HG02943 (cell line): ENCODE measurements at regions not wholly inside any gene's neighbourhood (a gene's known extent, or its start where the extent isn't known, plus 50 kb on each side); places are given as distances from the start of the nearest gene placed in this dataset.
A peak's percentile ranks its signal among the peaks of the same experiment; 100 is the strongest.
"Not testable (repeated sequence)": the region's sequence is repeated elsewhere in the genome, so short reads cannot be mapped to it uniquely, and the experiment has no call there.

Experiments used
- ATAC-seq: cut with Tn5 transposase; IDR thresholded peaks from one replicate; pipeline ENCODE4 v1.9.1; 2021; ENCODE audit warnings: mild to moderate bottlenecking, low read depth, moderate library complexity; ENCODE audit not compliant: unreplicated experiment

DNA sequence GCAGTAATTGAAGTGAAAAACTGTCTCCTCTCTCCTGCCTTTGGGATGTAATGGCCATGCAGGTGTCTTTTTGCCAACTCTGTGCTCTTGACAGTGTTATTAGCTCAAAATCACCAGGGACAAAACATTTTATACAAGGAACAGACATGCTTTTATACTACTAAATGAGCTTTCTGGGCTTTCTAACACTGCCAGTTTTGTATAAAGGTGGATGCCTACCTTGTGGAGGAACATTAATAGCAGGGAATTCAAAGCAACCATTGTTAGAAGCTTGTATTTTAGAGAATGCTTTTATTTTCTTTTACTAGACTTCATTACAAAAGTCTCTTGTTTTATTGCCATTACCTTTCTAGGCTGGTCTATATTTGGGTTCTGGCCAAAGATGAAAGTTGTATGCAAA is 54.7 kb upstream of the ARSJ start:
- no peak for ATAC-seq

DNA sequence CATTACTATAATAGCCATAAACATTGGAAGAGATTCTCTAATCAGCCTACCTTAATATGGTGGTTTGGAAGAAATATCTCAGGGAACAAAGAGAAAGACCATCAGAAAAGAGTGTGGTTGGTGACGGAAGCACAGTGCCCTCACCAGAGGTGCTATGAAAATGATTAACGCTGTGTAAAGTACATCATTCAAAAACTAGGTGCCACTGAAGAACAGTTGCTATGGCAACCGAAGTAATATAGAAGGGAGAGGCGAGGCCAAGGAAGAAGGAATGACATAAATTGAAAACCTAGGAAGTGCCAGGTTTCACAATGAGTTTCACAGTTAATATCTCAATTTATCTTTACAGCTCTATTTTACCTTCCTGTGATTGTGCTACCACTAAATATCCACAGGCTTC is 57.0 kb upstream of the ARSJ start:
- ATAC-seq, result no peak

DNA sequence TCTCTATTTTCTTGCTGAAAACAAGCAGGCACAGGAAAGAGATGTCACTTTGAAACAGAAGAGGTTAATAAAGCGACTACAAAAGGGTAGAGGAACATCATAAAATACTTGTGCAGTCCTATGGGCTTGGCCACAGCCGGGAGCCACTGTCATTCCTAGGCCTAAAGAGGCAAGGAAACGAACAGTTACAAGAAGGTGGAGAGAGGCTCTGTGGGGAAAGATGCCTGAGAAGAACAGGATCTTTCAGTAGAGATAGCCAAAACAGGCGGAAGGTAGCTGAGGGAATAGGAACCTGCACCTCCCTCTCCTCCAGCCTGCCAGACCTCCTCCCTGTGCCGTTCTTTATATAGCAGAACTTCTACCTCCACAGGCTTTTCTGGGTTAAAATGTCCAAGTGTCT is 57.4 kb upstream of the ARSJ start:
- ATAC-seq, result no peak

DNA sequence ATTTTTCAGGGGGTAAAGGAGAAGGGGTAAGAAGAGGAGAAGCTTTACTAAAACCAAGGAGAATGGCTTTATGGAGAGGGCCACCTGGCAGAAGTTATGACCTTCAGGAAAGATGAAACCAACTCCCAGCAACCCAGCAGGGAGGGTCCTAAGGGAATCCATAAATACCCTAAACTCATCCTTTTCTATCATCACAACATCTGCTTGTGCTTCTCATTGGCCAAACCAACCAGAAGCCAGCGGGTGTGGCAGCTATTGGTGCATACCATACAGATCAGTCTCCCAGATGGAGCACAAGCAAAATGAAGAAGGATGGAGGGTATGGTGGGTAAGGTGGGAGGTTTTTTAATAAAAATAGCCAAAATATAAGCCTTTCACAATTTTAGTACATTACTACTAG is 58.5 kb upstream of the ARSJ start:
- no peak for ATAC-seq

DNA sequence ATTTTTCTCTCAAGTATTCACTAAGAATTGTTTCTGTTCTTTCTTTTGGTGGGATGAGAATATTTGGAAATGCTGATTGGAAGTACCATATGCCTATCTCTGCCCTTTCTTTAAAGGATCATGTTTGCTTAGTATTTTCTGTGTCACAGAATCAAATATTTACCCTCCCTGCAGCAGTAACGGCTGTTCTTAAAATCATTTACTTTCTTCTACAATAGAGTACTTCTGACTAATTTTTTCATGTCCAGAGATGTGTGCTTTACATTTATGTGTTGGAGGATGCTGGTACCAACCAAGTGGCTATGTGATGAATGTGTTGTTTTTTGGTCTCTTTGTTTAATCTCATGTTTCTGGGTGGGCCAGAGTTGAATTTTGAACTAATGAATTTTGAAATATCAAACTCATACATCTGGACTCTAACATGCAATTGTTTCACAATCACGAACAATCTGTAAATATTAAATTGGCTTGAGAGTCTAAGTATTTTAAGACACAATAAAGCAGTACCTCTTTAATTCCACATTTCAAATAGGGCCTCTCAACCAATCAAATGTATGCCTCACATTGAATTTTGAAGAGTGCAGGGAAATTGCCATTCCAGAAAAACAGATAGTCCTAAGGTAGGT is 59.4 kb upstream of the ARSJ start:
- ATAC-seq, result no peak

DNA sequence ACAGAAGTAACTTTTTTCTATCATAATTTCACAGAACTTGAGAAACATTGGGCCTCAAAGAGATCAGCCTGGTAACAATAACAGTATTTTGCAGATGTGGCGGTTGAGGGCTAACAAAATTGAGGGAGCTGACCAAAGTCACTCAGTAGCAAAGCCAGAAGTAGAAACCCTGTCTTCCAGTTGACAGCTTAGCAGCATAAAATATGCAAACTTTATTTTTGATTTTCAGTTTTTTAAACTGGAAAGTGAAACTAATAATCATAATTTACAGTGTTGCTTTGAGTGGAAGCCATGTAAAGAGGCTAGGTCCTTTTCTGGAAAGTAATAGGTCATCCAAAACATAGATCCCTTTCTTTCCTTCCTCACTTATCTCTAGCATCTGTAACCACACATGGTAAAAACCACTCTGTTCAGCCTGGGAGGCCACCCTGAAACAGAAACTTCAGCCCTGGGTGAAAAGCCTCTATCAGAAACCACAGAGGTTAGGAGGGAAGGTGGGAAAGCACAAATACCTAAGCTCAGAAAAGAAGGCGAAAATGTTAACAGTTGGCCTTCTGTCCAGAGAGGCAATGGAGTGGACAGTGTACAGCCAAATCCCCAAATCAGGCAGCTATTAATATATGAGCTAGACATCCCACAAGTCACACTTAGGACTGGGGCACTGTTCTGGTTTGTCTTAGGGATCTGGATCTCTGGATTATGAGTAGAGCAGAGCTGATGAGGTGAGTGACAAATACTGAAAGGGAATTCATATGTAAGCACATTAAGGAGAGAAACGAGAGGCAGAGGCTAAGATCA is 61.1 kb upstream of the ARSJ start:
- peak; percentile 93 for ATAC-seq

DNA sequence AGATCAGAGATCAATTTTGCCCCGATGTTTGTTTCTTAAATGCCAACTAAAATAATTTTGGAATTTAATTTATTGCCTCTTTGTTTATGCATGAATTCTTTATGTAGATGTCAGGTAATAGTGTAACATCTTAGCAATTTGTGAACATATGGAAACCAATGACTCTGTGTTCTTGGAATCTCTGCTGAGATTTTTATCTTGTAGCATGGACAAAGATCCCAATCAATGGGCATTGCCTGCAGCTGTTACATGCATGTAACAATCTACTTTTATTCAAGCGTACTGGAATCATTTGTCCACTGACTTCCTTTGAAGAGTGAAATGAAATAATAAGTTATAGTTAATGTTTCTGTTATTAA is 61.6 kb upstream of the ARSJ start:
- ATAC-seq, result no peak

DNA sequence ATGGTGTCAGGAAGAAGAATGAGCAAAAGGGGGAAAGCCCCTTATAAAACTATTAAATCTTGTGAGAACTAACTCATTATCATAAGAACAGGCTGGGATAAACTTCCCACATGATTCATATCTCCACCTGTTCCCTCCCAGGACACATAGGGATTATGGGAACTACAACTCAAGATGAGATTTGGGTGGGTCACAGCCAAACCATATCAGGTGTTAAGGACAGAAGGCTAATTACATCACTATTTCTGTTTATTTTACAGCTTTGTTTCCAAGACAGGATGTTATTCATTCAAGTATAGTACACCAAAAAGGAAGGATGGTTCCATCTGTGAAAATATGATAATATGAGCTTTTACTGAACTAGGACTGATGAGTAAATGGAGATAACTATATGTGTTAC is 63.7 kb upstream of the ARSJ start:
- no peak for ATAC-seq

DNA sequence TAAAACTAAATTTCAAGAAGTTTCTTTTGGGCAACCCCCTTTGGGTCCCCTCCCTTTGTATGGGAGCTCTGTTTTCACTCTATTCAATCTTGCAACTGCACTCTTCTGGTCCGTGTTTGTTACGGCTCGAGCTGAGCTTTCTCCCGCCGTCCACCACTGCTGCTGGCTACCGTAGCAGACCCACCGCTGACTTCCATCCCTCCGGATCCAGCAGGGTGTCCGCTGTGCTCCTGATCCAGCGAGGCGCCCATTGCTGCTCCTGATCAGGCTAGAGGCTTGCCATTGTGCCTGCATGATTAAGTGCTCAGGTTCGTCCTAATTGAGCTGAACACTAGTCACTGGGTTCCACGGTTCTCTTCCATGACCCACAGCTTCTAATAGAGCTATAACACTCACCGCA is 64.9 kb upstream of the ARSJ start:
- not testable (repeated sequence) for ATAC-seq

DNA sequence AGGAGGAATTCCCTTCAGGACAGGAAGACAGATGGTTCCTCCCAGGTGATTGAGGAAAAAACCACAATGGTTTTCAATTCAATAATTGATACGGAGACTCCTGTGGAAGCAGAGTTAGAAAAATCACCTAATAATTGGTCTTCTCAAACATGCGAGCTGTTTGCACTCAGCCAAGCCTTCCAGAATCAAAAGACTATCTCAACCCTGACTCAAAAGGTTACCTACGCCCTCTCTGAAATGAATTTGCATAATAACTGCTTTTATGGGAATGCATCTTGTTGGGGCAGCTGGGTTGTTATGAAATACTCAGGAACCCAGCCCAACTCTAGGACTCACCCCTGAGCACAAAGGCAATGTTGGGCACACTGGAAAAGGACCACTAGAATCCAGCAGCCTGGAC is 66.9 kb upstream of the ARSJ start:
- ATAC-seq, result no peak

DNA sequence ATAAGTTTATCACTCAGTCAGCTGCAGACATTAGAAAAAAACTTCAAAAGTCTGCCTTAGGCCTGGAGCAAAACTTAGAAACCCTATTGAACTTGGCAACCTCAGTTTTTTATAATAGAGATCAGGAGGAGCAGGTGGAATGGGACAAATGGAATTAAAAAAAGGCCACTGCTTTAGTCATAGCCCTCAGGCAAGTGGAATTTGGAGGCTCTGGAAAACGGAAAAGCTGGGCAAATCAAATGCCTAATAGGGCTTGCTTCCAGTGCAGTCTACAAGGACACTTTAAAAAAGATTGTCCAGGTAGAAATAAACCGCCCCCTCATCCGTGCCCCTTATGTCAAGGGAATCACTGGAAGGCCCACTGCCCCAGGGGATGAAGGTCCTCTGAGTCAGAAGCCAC is 68.7 kb upstream of the ARSJ start:
- ATAC-seq, result not testable (repeated sequence)

DNA sequence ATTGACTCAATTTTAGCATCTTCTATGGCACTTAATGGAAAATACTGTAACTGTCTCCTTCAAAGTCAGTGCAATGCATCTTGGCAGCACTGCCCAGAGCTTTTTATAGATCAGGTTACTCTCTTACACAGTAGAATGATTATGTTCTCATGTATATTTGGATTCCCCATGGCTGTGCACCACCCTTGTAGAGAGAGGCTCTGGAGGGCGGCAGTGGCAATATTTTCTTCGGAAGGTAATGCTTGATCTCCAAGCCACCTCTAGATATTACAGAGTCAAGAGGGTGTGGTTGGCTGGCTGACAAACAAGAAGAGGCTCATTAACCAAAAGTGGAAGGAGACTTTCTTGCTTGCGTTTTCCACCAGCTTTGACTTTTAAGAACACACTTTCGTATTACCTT is 72.8 kb upstream of the ARSJ start:
- no peak for ATAC-seq

DNA sequence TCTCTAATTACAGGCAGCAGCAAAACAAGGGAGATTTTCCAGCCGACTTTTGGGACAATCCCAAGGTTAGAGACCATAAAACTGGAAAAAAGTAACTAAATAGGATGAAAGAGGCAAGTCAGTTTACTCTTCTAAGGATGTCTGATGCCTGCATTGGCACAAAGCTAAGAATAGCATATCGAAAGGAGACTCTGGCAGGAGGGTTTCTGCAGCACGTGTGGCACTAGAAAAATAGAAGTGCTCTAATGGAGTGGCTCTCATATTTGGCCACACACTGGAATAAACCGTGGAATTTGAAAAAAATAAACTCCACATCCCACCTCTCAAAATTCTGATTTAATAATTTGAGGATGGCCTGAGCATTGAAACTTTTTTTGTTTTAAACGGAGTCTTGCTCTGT is 77.2 kb upstream of the ARSJ start:
- ATAC-seq, result no peak

DNA sequence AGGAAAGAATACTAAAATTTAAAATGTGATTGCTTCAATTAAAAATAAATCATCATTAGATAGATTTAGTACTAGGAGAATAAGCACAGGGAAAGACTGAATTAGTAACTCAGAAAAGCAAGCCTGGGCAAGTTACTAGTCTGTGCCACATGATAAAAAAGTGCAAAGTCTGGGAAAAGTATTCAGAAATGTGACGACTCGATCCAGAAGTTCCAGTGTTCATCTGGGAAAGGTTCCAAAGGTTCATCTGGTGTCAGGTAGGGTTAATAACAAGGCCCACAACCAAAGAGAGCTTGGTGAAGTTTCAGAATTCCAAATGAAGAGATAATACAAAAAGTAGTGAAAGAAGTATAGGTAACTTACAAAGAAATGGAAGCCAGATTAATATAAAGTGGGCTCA is 78.3 kb upstream of the ARSJ start:
- no peak for ATAC-seq

DNA sequence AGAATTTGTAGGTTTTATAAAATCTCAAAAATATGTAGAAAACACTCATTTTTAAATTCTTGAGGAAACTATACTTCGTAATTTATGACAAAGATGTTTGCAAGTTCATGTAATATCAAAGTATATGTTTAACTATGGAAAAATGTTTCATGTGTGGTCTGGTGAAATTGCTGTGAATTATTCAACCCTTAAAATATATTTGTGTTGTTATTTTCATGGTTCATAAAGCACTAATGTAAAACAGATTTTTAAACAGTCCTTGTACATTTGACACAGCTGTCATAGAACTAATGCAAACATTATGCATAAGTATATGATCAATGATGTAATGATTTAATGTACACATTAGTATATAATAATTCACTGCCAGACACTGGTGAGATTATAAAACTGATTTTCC is 83.1 kb upstream of the ARSJ start:
- no peak for ATAC-seq

DNA sequence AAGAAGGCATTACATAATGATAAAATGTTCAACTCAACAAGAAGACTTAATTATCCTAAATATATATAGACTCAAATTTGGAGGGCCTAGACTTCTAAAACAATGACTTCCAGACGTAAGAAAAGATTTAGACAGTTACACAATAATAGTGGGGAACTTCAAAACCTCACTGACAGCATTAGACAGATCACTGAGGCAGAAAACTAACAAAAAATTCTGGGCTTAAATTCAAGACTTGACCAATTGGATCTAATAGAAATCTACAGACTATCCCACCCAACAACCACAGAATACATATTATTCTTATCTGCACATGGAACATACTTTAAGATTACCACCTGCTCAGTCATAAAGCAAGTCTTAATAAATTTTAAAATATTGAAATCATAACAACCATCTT is 93.3 kb upstream of the ARSJ start:
- ATAC-seq, result no peak

DNA sequence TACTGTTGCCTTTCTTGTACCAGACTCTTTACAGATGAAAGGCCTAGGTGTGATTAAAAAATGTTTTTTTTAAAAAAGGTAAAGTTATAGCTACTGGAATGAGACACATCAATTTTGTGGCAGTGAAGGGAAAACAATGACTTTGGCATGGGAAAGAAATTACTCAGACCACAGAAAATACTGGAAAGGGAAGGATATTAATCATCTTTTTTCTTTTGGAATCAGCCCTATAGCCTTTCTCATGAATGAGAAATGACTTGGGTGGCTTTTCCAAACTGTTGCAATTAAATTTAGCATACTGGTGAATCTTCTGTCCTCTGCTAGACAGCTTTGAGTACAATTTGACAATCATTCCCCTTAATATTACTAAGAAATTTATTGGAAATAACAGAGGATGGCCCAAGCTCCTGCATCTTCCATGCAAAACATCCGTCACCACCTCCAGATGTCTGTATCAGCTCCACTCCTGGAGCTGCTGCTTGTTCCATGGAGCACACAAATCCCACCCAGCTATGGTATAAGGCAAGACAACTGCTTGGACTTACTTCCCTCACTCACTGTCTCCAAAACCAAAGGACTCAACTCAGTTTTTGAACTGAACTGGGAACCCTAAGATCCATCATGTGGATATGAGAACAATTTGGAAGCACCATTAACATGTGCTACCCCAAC is 97.6 kb upstream of the ARSJ start:
- no peak for ATAC-seq

DNA sequence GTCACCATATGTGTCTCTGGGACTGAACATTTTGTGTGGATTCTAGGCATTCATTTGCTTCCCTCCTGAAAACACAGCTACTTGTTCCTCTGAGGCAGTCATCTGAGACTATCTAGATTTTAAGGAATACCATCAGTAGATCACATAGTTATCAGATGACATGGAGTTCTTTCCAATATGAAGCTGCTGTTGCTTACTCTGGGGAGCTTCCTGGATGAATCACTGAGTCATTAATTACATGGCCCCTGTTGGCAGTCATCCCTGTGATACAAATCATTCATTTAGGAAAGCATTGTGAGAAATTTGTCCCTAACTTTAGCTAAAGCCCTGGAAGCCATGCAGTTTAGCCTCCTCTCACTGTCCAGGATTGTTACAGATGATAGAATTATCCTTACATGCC is 98.2 kb upstream of the ARSJ start:
- ATAC-seq, result no peak

DNA sequence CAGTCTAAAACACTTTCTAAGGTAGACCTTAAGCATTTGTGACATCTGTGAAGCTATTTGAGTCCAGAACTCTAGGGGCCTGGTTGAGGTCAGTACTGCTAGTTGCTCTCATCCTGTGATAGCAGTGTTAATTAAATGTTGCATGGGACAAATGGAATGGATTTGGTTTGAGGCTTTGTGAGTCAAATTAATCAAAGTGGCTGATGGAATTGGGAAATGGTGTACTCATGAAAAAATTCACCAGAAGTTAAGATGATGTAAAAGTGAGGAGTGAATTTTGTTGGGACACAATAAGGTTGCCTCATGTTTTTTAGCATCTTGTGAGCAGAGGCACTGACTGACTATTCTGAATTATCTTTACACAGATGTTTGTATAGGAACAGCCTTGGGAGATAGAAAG is 99.2 kb upstream of the ARSJ start:
- no peak for ATAC-seq

DNA sequence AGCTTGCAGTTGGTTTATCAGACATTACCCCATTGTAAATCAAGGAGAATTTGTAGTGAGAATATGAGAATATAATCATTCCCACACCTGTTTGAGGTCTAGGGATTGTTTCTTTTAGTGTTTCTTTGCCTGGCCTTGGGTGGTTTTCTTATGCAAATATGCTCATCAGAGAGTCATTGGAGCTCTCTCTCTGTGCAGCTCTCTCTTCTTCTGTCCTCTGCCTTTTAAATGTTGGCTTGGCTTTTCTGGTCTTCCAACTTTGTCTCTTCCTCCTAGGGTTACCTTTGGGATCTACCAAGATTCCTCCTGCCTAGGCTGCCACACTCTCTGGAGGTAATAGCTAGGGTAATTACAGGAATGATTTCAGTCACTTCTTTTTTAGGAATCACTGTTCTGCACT is 102.3 kb upstream of the ARSJ start:
- no peak for ATAC-seq

DNA sequence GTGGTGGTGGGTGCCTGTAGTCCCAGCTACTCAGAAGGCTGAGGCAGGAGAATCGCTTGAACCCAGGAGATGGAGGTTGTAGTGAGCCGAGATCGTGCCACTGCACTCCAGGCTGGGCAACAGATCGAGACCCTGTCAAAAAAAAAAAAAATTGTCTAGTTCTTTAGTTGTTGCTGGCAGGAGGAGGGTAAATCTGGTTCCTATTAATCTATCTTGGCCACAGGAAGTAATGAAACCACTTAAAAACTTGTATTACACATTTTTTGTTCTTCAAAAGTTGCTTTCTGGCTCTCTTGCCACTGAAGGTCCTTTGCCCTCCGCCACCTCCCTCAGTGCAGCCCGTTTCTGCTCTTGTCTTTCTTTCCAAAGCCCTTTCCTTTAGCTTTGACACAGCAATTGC is 102.9 kb upstream of the ARSJ start:
- ATAC-seq, result no peak
